GM12874 (cell line): ENCODE measurements at regions not wholly inside any gene's neighbourhood (a gene's known extent, or its start where the extent isn't known, plus 50 kb on each side); places are given as distances from the start of the nearest gene placed in this dataset.

Experiments used
- CTCF ChIP-seq: IDR thresholded peaks from 2 replicates; pipeline ENCODE4 v1.5.1; 2011; ENCODE audit warnings: low read depth, mild to moderate bottlenecking, control low read depth, low read length, moderate library complexity; ENCODE audit not compliant: insufficient read depth

- TF ChIP-seq CTCF, result no peak
These were observed 175.3 kb upstream of the HES1 start for GRCh38 chr3:193960487-193961274.

GRCh38 chr3:193962986-193963685, 172.8 kb upstream of the HES1 start:
- no peak for TF ChIP-seq CTCF

GRCh38 chr3:193963808-193964516, 172.0 kb upstream of the HES1 start:
- no peak for TF ChIP-seq CTCF

GRCh38 chr3:193964517-193964880, 171.4 kb upstream of the HES1 start:
- TF ChIP-seq CTCF, result no peak

- no peak for TF ChIP-seq CTCF
These were observed 167.5 kb upstream of the HES1 start for GRCh38 chr3:193968380-193968974.

GRCh38 chr3:193970131-193970772, 165.7 kb upstream of the HES1 start:
- TF ChIP-seq CTCF, result peak; percentile 68

- TF ChIP-seq CTCF, result no peak
These were observed 165.2 kb upstream of the HES1 start for GRCh38 chr3:193970773-193971206.
